Kidney glomerular epithelial cell (primary cell): ENCODE measurements at regions not wholly inside any gene's neighbourhood (a gene's known extent, or its start where the extent isn't known, plus 50 kb on each side); places are given as distances from the start of the nearest gene placed in this dataset.

Experiments
- DNase-seq: peaks from one replicate; lab custom pipeline; 2025; lab: John Stamatoyannopoulos, UW

GRCh38 chr5:167966979-167967378 is 324.5 kb upstream of the WWC1 start:
- DNase-seq, result no peak

- no peak for DNase-seq
Measured at GRCh38 chr5:167967494-167968177, 323.8 kb upstream of the WWC1 start.

- no peak for DNase-seq
Measured at GRCh38 chr5:167968837-167969236, 322.6 kb upstream of the WWC1 start.

GRCh38 chr5:167969998-167970397 is 321.4 kb upstream of the WWC1 start:
- DNase-seq, result no peak

GRCh38 chr5:167971706-167972105 is 319.7 kb upstream of the WWC1 start:
- DNase-seq, result no peak

GRCh38 chr5:167973126-167973525 is 318.3 kb upstream of the WWC1 start:
- DNase-seq, result no peak

GRCh38 chr5:167984951-167985350 is 306.5 kb upstream of the WWC1 start:
- no peak for DNase-seq

- DNase-seq, result peak; percentile 30
Measured at GRCh38 chr5:167985373-167985772, 306.1 kb upstream of the WWC1 start.

GRCh38 chr5:167987490-167988280 is 303.8 kb upstream of the WWC1 start:
- no peak for DNase-seq

- no peak for DNase-seq
Measured at GRCh38 chr5:167992868-167993267, 298.6 kb upstream of the WWC1 start.

GRCh38 chr5:167993771-167994170 is 297.7 kb upstream of the WWC1 start:
- DNase-seq, result no peak

- DNase-seq, result no peak
Measured at GRCh38 chr5:167995844-167996425, 295.5 kb upstream of the WWC1 start.

GRCh38 chr5:167998148-167998767 is 293.2 kb upstream of the WWC1 start:
- peak; percentile 40 for DNase-seq

GRCh38 chr5:167999182-167999581 is 292.3 kb upstream of the WWC1 start:
- peak; percentile 5 for DNase-seq

GRCh38 chr5:168001318-168001717 is 290.1 kb upstream of the WWC1 start:
- no peak for DNase-seq

GRCh38 chr5:168002116-168002515 is 289.3 kb upstream of the WWC1 start:
- no peak for DNase-seq

GRCh38 chr5:168005093-168005492 is 286.4 kb upstream of the WWC1 start:
- DNase-seq, result no peak

- no peak for DNase-seq
Measured at GRCh38 chr5:168005936-168006335, 285.5 kb upstream of the WWC1 start.

GRCh38 chr5:168006456-168007130 is 284.9 kb upstream of the WWC1 start:
- DNase-seq, result no peak

- no peak for DNase-seq
Measured at GRCh38 chr5:168007286-168007685, 284.2 kb upstream of the WWC1 start.

GRCh38 chr5:168008555-168008954 is 282.9 kb upstream of the WWC1 start:
- no peak for DNase-seq

GRCh38 chr5:168011096-168011495 is 280.3 kb upstream of the WWC1 start:
- DNase-seq, result no peak
